H9 (cell line): ENCODE measurements at regions not wholly inside any gene's neighbourhood (a gene's known extent, or its start where the extent isn't known, plus 50 kb on each side); places are given as distances from the start of the nearest gene placed in this dataset.

Experiments used
- DNase-seq: peaks from one replicate; pipeline ENCODE4 v3.0.0-alpha.2; 2017
- H2AFZ ChIP-seq: one replicate; pipeline ENCODE4 v1.6.1; 2013; ENCODE audit warnings: mild to moderate bottlenecking, low read length, control low read depth, moderate library complexity
- H2AK5ac ChIP-seq: 2 replicates; pipeline ENCODE4 v1.6.1; 2013; ENCODE audit warnings: low read length, control low read depth, mixed read lengths; ENCODE audit not compliant: insufficient read length
- H2BK120ac ChIP-seq: one replicate; pipeline ENCODE4 v1.6.1; 2013; ENCODE audit warnings: low read depth, mild to moderate bottlenecking, low read length, control low read depth, inconsistent platforms; ENCODE audit not compliant: poor library complexity, severe bottlenecking
- H2BK12ac ChIP-seq: 2 replicates; pipeline ENCODE4 v1.6.1; 2013; ENCODE audit warnings: low read length, control low read depth, mixed read lengths, low read depth; ENCODE audit not compliant: insufficient read length
- H2BK15ac ChIP-seq: 2 replicates; pipeline ENCODE4 v1.6.1; 2013; ENCODE audit warnings: low read depth, low read length, control low read depth
- H2BK20ac ChIP-seq: one replicate; pipeline ENCODE4 v1.6.1; 2013; ENCODE audit warnings: low read depth, mild to moderate bottlenecking, low read length, control low read depth, inconsistent platforms; ENCODE audit not compliant: poor library complexity, severe bottlenecking
- H2BK5ac ChIP-seq: 2 replicates; pipeline ENCODE4 v1.6.1; 2013; ENCODE audit warnings: low read length, control low read depth, mixed read lengths; ENCODE audit not compliant: insufficient read length
- H3K14ac ChIP-seq: 2 replicates; pipeline ENCODE4 v1.6.1; 2013; ENCODE audit warnings: low read length, control low read depth; ENCODE audit not compliant: insufficient read depth
- H3K18ac ChIP-seq: 2 replicates; pipeline ENCODE4 v1.6.1; 2013; ENCODE audit warnings: low read depth, mild to moderate bottlenecking, mixed read lengths, low read length, control low read depth; ENCODE audit not compliant: insufficient read length
- H3K23ac ChIP-seq: 2 replicates; pipeline ENCODE4 v1.6.1; 2013; ENCODE audit warnings: low read length, control low read depth, mixed read lengths, low read depth; ENCODE audit not compliant: insufficient read length
- H3K23me2 ChIP-seq: 2 replicates; pipeline ENCODE4 v1.6.1; 2013; ENCODE audit warnings: low read depth, mild to moderate bottlenecking, mixed read lengths, low read length, control low read depth; ENCODE audit not compliant: insufficient read length, poor library complexity, severe bottlenecking
- H3K27ac ChIP-seq: 2 replicates; pipeline ENCODE4 v1.5.1; 2013; ENCODE audit warnings: low read length, control low read depth, mixed read lengths, low read depth; ENCODE audit not compliant: insufficient read length
- H3K27me3 ChIP-seq: 2 replicates; pipeline ENCODE4 v1.6.1; 2013; ENCODE audit warnings: low read length, control low read depth, inconsistent platforms; ENCODE audit not compliant: insufficient read depth
- H3K4ac ChIP-seq: 2 replicates; pipeline ENCODE4 v1.6.1; 2013; ENCODE audit warnings: low read depth, mild to moderate bottlenecking, control low read depth, inconsistent platforms, low read length, moderate library complexity
- H3K4me1 ChIP-seq: 2 replicates; pipeline ENCODE4 v1.6.1; 2013; ENCODE audit warnings: low read length, control low read depth, inconsistent platforms; ENCODE audit not compliant: insufficient read depth
- H3K4me2 ChIP-seq: 2 replicates; pipeline ENCODE4 v1.6.1; 2013; ENCODE audit warnings: low read length, control low read depth, mixed read lengths; ENCODE audit not compliant: insufficient read length, insufficient read depth
- H3K56ac ChIP-seq: 2 replicates; pipeline ENCODE4 v1.6.1; 2013; ENCODE audit warnings: low read depth, mild to moderate bottlenecking, mixed read lengths, low read length, control low read depth; ENCODE audit not compliant: insufficient read length
- H3K79me1 ChIP-seq: 2 replicates; pipeline ENCODE4 v1.6.1; 2013; ENCODE audit warnings: low read depth, mild to moderate bottlenecking, moderate library complexity, low read length, control low read depth, inconsistent platforms; ENCODE audit not compliant: insufficient read depth, poor library complexity, severe bottlenecking
- H3K79me2 ChIP-seq: 2 replicates; pipeline ENCODE4 v1.6.1; 2013; ENCODE audit warnings: low read length, control low read depth, inconsistent platforms; ENCODE audit not compliant: insufficient read depth
- H3K9ac ChIP-seq: 2 replicates; pipeline ENCODE4 v1.6.1; 2013; ENCODE audit warnings: low read length, control low read depth, mixed read lengths; ENCODE audit not compliant: insufficient read length; ENCODE audit errors: extremely low read depth
- H3K9me3 ChIP-seq: one replicate; pipeline ENCODE4 v1.6.1; 2013; ENCODE audit warnings: low read depth, low read length, inconsistent platforms; ENCODE audit not compliant: control insufficient read depth
- H3T11ph ChIP-seq: one replicate; pipeline ENCODE4 v1.6.1; 2013; ENCODE audit warnings: mild to moderate bottlenecking, low read length, control low read depth, inconsistent platforms
- H4K20me1 ChIP-seq: one replicate; pipeline ENCODE4 v1.6.1; 2013; ENCODE audit not compliant: control insufficient read depth, insufficient read length, insufficient read depth
- H4K5ac ChIP-seq: 2 replicates; pipeline ENCODE4 v1.6.1; 2013; ENCODE audit warnings: low read depth, mild to moderate bottlenecking, mixed read lengths, low read length, control low read depth; ENCODE audit not compliant: insufficient read length
- H4K8ac ChIP-seq: replicated peaks from 2 replicates; pipeline ENCODE4 v1.6.1; 2013; ENCODE audit warnings: low read length, control low read depth, mixed read lengths, low read depth; ENCODE audit not compliant: insufficient read length
- H4K91ac ChIP-seq: 2 replicates; pipeline ENCODE4 v1.6.1; 2013; ENCODE audit warnings: low read depth, mild to moderate bottlenecking, moderate library complexity, mixed read lengths, low read length, control low read depth; ENCODE audit not compliant: insufficient read length
- H3K27ac Mint-ChIP-seq, 3 experiments: 2 replicates in 2 of 3; 3 replicates in 1 of 3; pipeline ENCODE4 v1.8.0; 2020 to 2021; ENCODE audit warnings: mixed read lengths in 3 of 3, mild to moderate bottlenecking in 1 of 3, moderate library complexity in 1 of 3
- H3K27me3 Mint-ChIP-seq: 2 replicates; pipeline ENCODE4 v1.8.0; 2021; ENCODE audit warnings: low read depth, mild to moderate bottlenecking, moderate library complexity, mixed read lengths
- H3K36me3 Mint-ChIP-seq, 3 experiments: 2 replicates in 2 of 3; 3 replicates in 1 of 3; pipeline ENCODE4 v1.8.0; 2020 to 2021; ENCODE audit warnings: low read depth in 3 of 3, mixed read lengths in 3 of 3; ENCODE audit not compliant: insufficient read depth in 1 of 3
- H3K4me1 Mint-ChIP-seq, 2 experiments: 2 replicates each; pipeline ENCODE4 v1.8.0; 2020; ENCODE audit warnings: mixed read lengths in 2 of 2
- H3K4me3 Mint-ChIP-seq, 2 experiments: 2 replicates in 1 of 2; 3 replicates in 1 of 2; pipeline ENCODE4 v1.8.0; 2020 to 2021; ENCODE audit warnings: mild to moderate bottlenecking in 2 of 2, mixed read lengths in 2 of 2, moderate library complexity in 1 of 2
- H3K9me3 Mint-ChIP-seq, 2 experiments: 2 replicates in 1 of 2; 3 replicates in 1 of 2; pipeline ENCODE4 v1.8.0; 2020; ENCODE audit warnings: mild to moderate bottlenecking in 2 of 2, mixed read lengths in 2 of 2, moderate library complexity in 1 of 2
- CTCF ChIP-seq: fragments of 200-600 bp; sonication (generic); conservative IDR thresholded peaks from 3 replicates; pipeline ENCODE4 v1.8.0; 2021; ENCODE audit warnings: antibody characterized with exemption, mild to moderate bottlenecking
- WGBS: extraction: QIAGEN DNeasy Blood & Tissue Kit; methylation state at CpG from one replicate; pipeline ENCODE4 v1.1.7; 2013; ENCODE audit warnings: missing lambda C conversion rate, low lambda C conversion rate, mixed read lengths; ENCODE audit not compliant: insufficient read length; ENCODE audit errors: extremely low coverage; 5-methylcytosine and 5-hydroxymethylcytosine counted together

GRCh38 chr2:445896-446295 is 158.0 kb upstream of the ALKAL2 start:
- Mint-ChIP-seq H3K27me3 (no peaks in the 10 kb centered on the region), H3K36me3 (no peaks in the 10 kb centered on the region), H3K4me3 (no peak overlapping the region), H3K27ac (no peak overlapping the region), H3K4me1 (peaks cover 8 to 13% of the 10 kb centered on the region in 2 experiments), H3K9me3 (no peaks in the 10 kb centered on the region)
- Histone ChIP-seq H3K9ac (no peak overlapping the region), H2AK5ac (no peak overlapping the region), H3K14ac (no peak overlapping the region), H3K9me3 (no peaks in the 10 kb centered on the region), H3K79me2 (no peaks in the 10 kb centered on the region), H3K56ac (no peak overlapping the region), H3K27ac (no peak overlapping the region), H3K4ac (no peak overlapping the region), H3K23ac (no peak overlapping the region), H3K4me1 (peaks cover 3% of the 10 kb centered on the region; the same call in 1 of the 2 replicates), H2AFZ (no peak overlapping the region), H3K27me3 (no peaks in the 10 kb centered on the region), H3T11ph (no peak overlapping the region), H2BK12ac (no peak overlapping the region), H4K20me1 (no peaks in the 10 kb centered on the region), H2BK20ac (no peak overlapping the region), H3K18ac (no peak overlapping the region), H4K5ac (no peak overlapping the region), H2BK5ac (no peak overlapping the region), H4K91ac (no peak overlapping the region), H4K8ac (no peak overlapping the region), H2BK15ac (no peak overlapping the region), H3K23me2 (no peaks in the 10 kb centered on the region), H3K79me1 (no peaks in the 10 kb centered on the region), H2BK120ac (no peak overlapping the region), H3K4me2 (no peak overlapping the region)
- TF ChIP-seq CTCF = no peak
- no peak for DNase-seq
- no CpG with 5 or more reads among the region's 6 CpGs for WGBS
